ENCODE measurements at regions not wholly inside any gene's neighbourhood (a gene's known extent, or its start where the extent isn't known, plus 50 kb on each side); places are given as distances from the start of the nearest gene placed in this dataset.

- DNase-seq = no peak
Measured at GRCh38 chr9:14517154-14517906, 175.9 kb downstream of the ZDHHC21 start.

- no peak for DNase-seq
Measured at GRCh38 chr9:14516656-14517055, 176.6 kb downstream of the ZDHHC21 start.

- DNase-seq = no peak
Measured at GRCh38 chr9:14515571-14516198, 177.5 kb downstream of the ZDHHC21 start.

- DNase-seq = no peak
Measured at GRCh38 chr9:14515049-14515448, 178.2 kb downstream of the ZDHHC21 start.

- no peak for DNase-seq
Measured at GRCh38 chr9:14512942-14513341, 180.3 kb downstream of the ZDHHC21 start.

GRCh38 chr9:14511452-14511851 lies 181.8 kb downstream of the ZDHHC21 start:
- no peak for DNase-seq

- DNase-seq = no peak
Measured at GRCh38 chr9:14508884-14509283, 184.3 kb downstream of the ZDHHC21 start.

- no peak for DNase-seq
Measured at GRCh38 chr9:14501366-14501765, 187.4 kb upstream of the NFIB start.

- DNase-seq = no peak
Measured at GRCh38 chr9:14500705-14501104, 186.8 kb upstream of the NFIB start.

GRCh38 chr9:14499976-14500375 lies 186.0 kb upstream of the NFIB start:
- DNase-seq = no peak

GRCh38 chr9:14498824-14499223 lies 184.9 kb upstream of the NFIB start:
- DNase-seq = no peak

GRCh38 chr9:14497476-14497875 lies 183.5 kb upstream of the NFIB start:
- no peak for DNase-seq

- no peak for DNase-seq
Measured at GRCh38 chr9:14488421-14489190, 174.7 kb upstream of the NFIB start.

GRCh38 chr9:14487547-14488185 lies 173.7 kb upstream of the NFIB start:
- DNase-seq = no peak

- DNase-seq = no peak
Measured at GRCh38 chr9:14485366-14485765, 171.4 kb upstream of the NFIB start.

- no peak for DNase-seq
Measured at GRCh38 chr9:14482856-14483255, 168.9 kb upstream of the NFIB start.

GRCh38 chr9:14480526-14480925 lies 166.6 kb upstream of the NFIB start:
- no peak for DNase-seq

- no peak for DNase-seq
Measured at GRCh38 chr9:14479163-14479560, 165.2 kb upstream of the NFIB start.

GRCh38 chr9:14478175-14479162 lies 164.5 kb upstream of the NFIB start:
- no peak for DNase-seq

GRCh38 chr9:14471041-14471440 lies 157.1 kb upstream of the NFIB start:
- no peak for DNase-seq

GRCh38 chr9:14467675-14468374 lies 153.9 kb upstream of the NFIB start:
- DNase-seq = no peak
